ENCODE measurements at regions not wholly inside any gene's neighbourhood (a gene's known extent, or its start where the extent isn't known, plus 50 kb on each side); places are given as distances from the start of the nearest gene placed in this dataset.

- H3K4me3 ChIP-seq (ENCODE audit: low read depth, low read length): no peak overlapping the region
- H3K4me1 ChIP-seq (ENCODE audit: control insufficient read depth, insufficient read depth, low read length): peaks cover 21% of the 10 kb centered on the region
- no peaks in the 10 kb centered on the region for H3K9me3 ChIP-seq (ENCODE audit: control insufficient read depth, insufficient read depth, low read depth, low read length)
- no peak overlapping the region for H3K27ac ChIP-seq (ENCODE audit: low read depth, low read length)
- peaks cover 3% of the 10 kb centered on the region; the same call in 1 of the 2 replicates for H3K27me3 ChIP-seq (ENCODE audit: control insufficient read depth, insufficient read depth, low read length)
- H3K9ac ChIP-seq (ENCODE audit: low read length): no peak overlapping the region
- H3K36me3 ChIP-seq (ENCODE audit: control insufficient read depth, insufficient read depth, low read length): no peaks in the 10 kb centered on the region
Measured at GRCh38 chr15:70306081-70306480, 208.4 kb upstream of the TLE3 start.

- Histone ChIP-seq H3K9me3 (ENCODE audit: control insufficient read depth, insufficient read depth, low read depth, low read length) (no peaks in the 10 kb centered on the region), H3K36me3 (ENCODE audit: control insufficient read depth, insufficient read depth, low read length) (no peaks in the 10 kb centered on the region), H3K4me3 (ENCODE audit: low read depth, low read length) (no peak overlapping the region), H3K27me3 (ENCODE audit: control insufficient read depth, insufficient read depth, low read length) (peaks cover 3% of the 10 kb centered on the region; the same call in 1 of the 2 replicates), H3K9ac (ENCODE audit: low read length) (no peak overlapping the region), H3K27ac (ENCODE audit: low read depth, low read length) (no peak overlapping the region), H3K4me1 (ENCODE audit: control insufficient read depth, insufficient read depth, low read length) (peaks cover 3% of the 10 kb centered on the region)
Measured at GRCh38 chr15:70303981-70304380, 206.3 kb upstream of the TLE3 start.

GRCh38 chr15:70302360-70302759 is 204.6 kb upstream of the TLE3 start:
- Histone ChIP-seq H3K36me3 (ENCODE audit: control insufficient read depth, insufficient read depth, low read length) (no peaks in the 10 kb centered on the region), H3K4me3 (ENCODE audit: low read depth, low read length) (no peak overlapping the region), H3K4me1 (ENCODE audit: control insufficient read depth, insufficient read depth, low read length) (no peaks in the 10 kb centered on the region), H3K9ac (ENCODE audit: low read length) (no peak overlapping the region), H3K27me3 (ENCODE audit: control insufficient read depth, insufficient read depth, low read length) (no peaks in the 10 kb centered on the region), H3K27ac (ENCODE audit: low read depth, low read length) (no peak overlapping the region), H3K9me3 (ENCODE audit: control insufficient read depth, insufficient read depth, low read depth, low read length) (no peaks in the 10 kb centered on the region)

GRCh38 chr15:70301396-70301795 is 203.7 kb upstream of the TLE3 start:
- H3K4me3 ChIP-seq (ENCODE audit: low read depth, low read length): no peak overlapping the region
- no peak overlapping the region for H3K27ac ChIP-seq (ENCODE audit: low read depth, low read length)
- no peaks in the 10 kb centered on the region for H3K27me3 ChIP-seq (ENCODE audit: control insufficient read depth, insufficient read depth, low read length)
- no peaks in the 10 kb centered on the region for H3K9me3 ChIP-seq (ENCODE audit: control insufficient read depth, insufficient read depth, low read depth, low read length)
- H3K4me1 ChIP-seq (ENCODE audit: control insufficient read depth, insufficient read depth, low read length): no peaks in the 10 kb centered on the region
- H3K9ac ChIP-seq (ENCODE audit: low read length): no peak overlapping the region
- no peaks in the 10 kb centered on the region for H3K36me3 ChIP-seq (ENCODE audit: control insufficient read depth, insufficient read depth, low read length)

GRCh38 chr15:70299931-70300869 is 202.5 kb upstream of the TLE3 start:
- no peak overlapping the region for H3K9ac ChIP-seq (ENCODE audit: low read length)
- H3K27ac ChIP-seq (ENCODE audit: low read depth, low read length): no peak overlapping the region
- H3K27me3 ChIP-seq (ENCODE audit: control insufficient read depth, insufficient read depth, low read length): no peaks in the 10 kb centered on the region
- H3K4me3 ChIP-seq (ENCODE audit: low read depth, low read length): no peak overlapping the region
- no peaks in the 10 kb centered on the region for H3K4me1 ChIP-seq (ENCODE audit: control insufficient read depth, insufficient read depth, low read length)
- H3K36me3 ChIP-seq (ENCODE audit: control insufficient read depth, insufficient read depth, low read length): no peaks in the 10 kb centered on the region
- no peaks in the 10 kb centered on the region for H3K9me3 ChIP-seq (ENCODE audit: control insufficient read depth, insufficient read depth, low read depth, low read length)

GRCh38 chr15:70297465-70298058 is 199.8 kb upstream of the TLE3 start:
- H3K27ac ChIP-seq (ENCODE audit: low read depth, low read length): no peak overlapping the region
- H3K4me1 ChIP-seq (ENCODE audit: control insufficient read depth, insufficient read depth, low read length): 0 out of 2 replicates have a peak, but pooled peaks cover under 1% of the 10 kb centered on the region
- no peak overlapping the region for H3K9ac ChIP-seq (ENCODE audit: low read length)
- H3K36me3 ChIP-seq (ENCODE audit: control insufficient read depth, insufficient read depth, low read length): no peaks in the 10 kb centered on the region
- H3K4me3 ChIP-seq (ENCODE audit: low read depth, low read length): no peak overlapping the region
- no peaks in the 10 kb centered on the region for H3K27me3 ChIP-seq (ENCODE audit: control insufficient read depth, insufficient read depth, low read length)
- peaks cover 2% of the 10 kb centered on the region; the same call in 1 of the 2 replicates for H3K9me3 ChIP-seq (ENCODE audit: control insufficient read depth, insufficient read depth, low read depth, low read length)

GRCh38 chr15:70294731-70295305 is 197.1 kb upstream of the TLE3 start:
- no peaks in the 10 kb centered on the region for H3K36me3 ChIP-seq (ENCODE audit: control insufficient read depth, insufficient read depth, low read length)
- peaks cover 21% of the 10 kb centered on the region; the same call in 1 of the 2 replicates for H3K4me1 ChIP-seq (ENCODE audit: control insufficient read depth, insufficient read depth, low read length)
- no peaks in the 10 kb centered on the region for H3K27me3 ChIP-seq (ENCODE audit: control insufficient read depth, insufficient read depth, low read length)
- no peak overlapping the region for H3K9ac ChIP-seq (ENCODE audit: low read length)
- no peak overlapping the region for H3K4me3 ChIP-seq (ENCODE audit: low read depth, low read length)
- peaks cover 2% of the 10 kb centered on the region; the same call in 1 of the 2 replicates for H3K9me3 ChIP-seq (ENCODE audit: control insufficient read depth, insufficient read depth, low read depth, low read length)
- no peak overlapping the region for H3K27ac ChIP-seq (ENCODE audit: low read depth, low read length)

GRCh38 chr15:70293591-70294470 is 196.1 kb upstream of the TLE3 start:
- Histone ChIP-seq H3K27ac (ENCODE audit: low read depth, low read length) (no peak overlapping the region), H3K4me3 (ENCODE audit: low read depth, low read length) (no peak overlapping the region), H3K9me3 (ENCODE audit: control insufficient read depth, insufficient read depth, low read depth, low read length) (peaks cover 2% of the 10 kb centered on the region; the same call in 1 of the 2 replicates), H3K9ac (ENCODE audit: low read length) (no peak overlapping the region), H3K4me1 (ENCODE audit: control insufficient read depth, insufficient read depth, low read length) (peaks cover 27% of the 10 kb centered on the region; the same call in 1 of the 2 replicates), H3K27me3 (ENCODE audit: control insufficient read depth, insufficient read depth, low read length) (no peaks in the 10 kb centered on the region), H3K36me3 (ENCODE audit: control insufficient read depth, insufficient read depth, low read length) (no peaks in the 10 kb centered on the region)

- H3K9ac ChIP-seq (ENCODE audit: low read length): no peak overlapping the region
- no peak overlapping the region for H3K4me3 ChIP-seq (ENCODE audit: low read depth, low read length)
- H3K9me3 ChIP-seq (ENCODE audit: control insufficient read depth, insufficient read depth, low read depth, low read length): peaks cover 2% of the 10 kb centered on the region; the same call in 1 of the 2 replicates
- no peaks in the 10 kb centered on the region for H3K36me3 ChIP-seq (ENCODE audit: control insufficient read depth, insufficient read depth, low read length)
- no peaks in the 10 kb centered on the region for H3K27me3 ChIP-seq (ENCODE audit: control insufficient read depth, insufficient read depth, low read length)
- H3K27ac ChIP-seq (ENCODE audit: low read depth, low read length): no peak overlapping the region
- H3K4me1 ChIP-seq (ENCODE audit: control insufficient read depth, insufficient read depth, low read length): peaks cover 27% of the 10 kb centered on the region; the same call in 1 of the 2 replicates
Measured at GRCh38 chr15:70293138-70293537, 195.4 kb upstream of the TLE3 start.

- no peaks in the 10 kb centered on the region for H3K27me3 ChIP-seq (ENCODE audit: control insufficient read depth, insufficient read depth, low read length)
- H3K9ac ChIP-seq (ENCODE audit: low read length): no peak overlapping the region
- H3K27ac ChIP-seq (ENCODE audit: low read depth, low read length): no peak overlapping the region
- H3K36me3 ChIP-seq (ENCODE audit: control insufficient read depth, insufficient read depth, low read length): no peaks in the 10 kb centered on the region
- peaks cover 27% of the 10 kb centered on the region; the same call in 1 of the 2 replicates for H3K4me1 ChIP-seq (ENCODE audit: control insufficient read depth, insufficient read depth, low read length)
- H3K4me3 ChIP-seq (ENCODE audit: low read depth, low read length): no peak overlapping the region
- H3K9me3 ChIP-seq (ENCODE audit: control insufficient read depth, insufficient read depth, low read depth, low read length): peaks cover 2% of the 10 kb centered on the region; the same call in 1 of the 2 replicates
Measured at GRCh38 chr15:70292076-70292760, 194.5 kb upstream of the TLE3 start.
